DMS79 (cell line): ENCODE measurements at regions not wholly inside any gene's neighbourhood (a gene's known extent, or its start where the extent isn't known, plus 50 kb on each side); places are given as distances from the start of the nearest gene placed in this dataset.

ENCODE experiments used
- DNase-seq: peaks from one replicate; lab custom pipeline; 2025; lab: John Stamatoyannopoulos, UW

DNA sequence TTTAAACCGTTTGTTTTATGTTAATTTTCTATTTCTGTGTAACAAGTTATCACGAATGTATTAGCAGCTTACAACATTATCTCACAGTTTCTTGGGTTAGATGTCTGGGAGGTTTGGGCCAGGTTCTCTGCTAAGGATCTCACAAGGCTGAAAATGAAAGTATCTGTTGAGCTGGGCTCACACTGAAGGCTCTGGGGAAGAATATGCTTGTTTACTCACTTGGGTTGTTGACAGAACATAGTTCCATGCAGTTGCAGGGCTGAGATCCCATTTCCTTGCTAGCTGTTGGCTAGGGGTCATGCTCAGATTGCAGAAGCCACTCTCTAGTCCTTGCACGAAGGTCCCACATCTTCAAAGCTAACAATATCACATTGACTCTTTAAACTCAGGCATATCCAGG, 266.6 kb upstream of the GNAI1 start:
- no peak for DNase-seq

- DNase-seq: no peak
Measured at GRCh38 chr7:79862447-79863210, 272.0 kb upstream of the GNAI1 start.

GRCh38 chr7:79855172-79855571, 279.5 kb upstream of the GNAI1 start:
- no peak for DNase-seq

DNA sequence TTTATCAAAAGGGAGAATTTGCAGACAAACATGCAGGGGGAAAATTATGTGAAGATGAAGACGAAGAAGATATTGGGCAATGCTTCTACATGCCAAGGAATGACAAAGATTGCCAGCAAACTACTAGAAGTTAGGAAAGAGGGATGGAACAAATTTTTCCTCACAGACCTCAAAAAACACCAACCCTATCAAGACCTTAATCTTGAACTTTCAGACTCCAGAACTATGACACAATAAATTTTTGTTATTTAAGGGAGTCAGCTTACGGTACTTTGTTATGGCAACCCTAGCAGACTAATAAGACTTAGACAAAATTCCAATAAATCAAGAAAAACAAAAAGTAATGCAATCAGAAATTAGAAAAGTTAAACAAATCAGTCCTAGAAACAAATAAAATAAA, 280.0 kb upstream of the GNAI1 start:
- no peak for DNase-seq

DNA sequence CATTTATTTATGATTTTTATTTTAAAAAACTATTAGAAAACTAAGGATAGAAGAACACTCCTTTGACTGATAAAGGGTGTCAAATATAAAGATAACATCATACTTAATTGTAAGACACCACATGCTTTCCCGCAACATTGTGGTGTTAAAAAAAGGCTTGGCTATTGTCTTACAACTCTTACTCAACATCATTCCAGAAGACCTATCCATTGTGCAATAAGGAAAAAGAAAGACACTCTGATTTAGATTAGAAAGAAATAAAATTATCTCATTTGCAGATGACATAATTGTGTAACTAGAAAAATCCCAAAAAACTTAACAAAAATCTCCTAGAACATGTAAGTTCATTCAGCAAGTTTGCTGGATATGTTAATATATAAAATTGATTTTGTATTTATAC, 296.7 kb upstream of the GNAI1 start:
- DNase-seq: no peak

GRCh38 chr7:79833616-79834015, 301.0 kb upstream of the GNAI1 start:
- no peak for DNase-seq

GRCh38 chr7:79828866-79829265, 305.8 kb upstream of the GNAI1 start:
- DNase-seq: no peak

DNA sequence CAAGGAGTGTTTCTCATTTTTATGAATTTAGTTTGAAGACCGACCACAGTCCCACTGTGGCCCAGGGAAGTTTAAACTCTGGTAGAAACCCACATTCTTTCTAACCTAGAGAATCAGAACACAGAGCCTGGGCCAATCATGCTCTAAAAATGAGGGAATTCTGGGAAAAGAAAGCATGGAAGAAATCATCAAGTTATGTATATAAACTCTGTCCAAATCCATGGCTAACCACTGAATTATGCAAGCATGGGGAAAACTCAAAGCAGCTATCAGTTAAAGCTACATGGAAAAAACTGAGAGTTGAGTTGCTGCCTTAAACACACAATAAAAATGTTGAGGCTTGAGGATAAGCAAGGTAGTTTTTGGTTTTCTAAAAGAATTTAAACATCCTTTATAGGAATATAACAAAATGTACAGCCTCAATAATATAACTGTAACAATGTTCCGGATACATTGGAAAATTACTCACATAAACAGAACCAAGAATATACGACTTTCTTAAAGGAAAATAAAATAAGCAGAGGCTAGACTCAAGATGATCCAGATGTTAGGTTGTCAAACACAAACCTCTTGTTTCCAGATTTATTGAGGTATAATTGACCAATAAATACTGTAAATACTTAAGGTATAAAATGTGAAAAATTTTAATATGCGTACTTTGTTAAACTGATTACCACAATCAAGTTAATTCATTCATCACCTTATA, 311.2 kb upstream of the GNAI1 start:
- no peak for DNase-seq

- no peak for DNase-seq
Measured at GRCh38 chr7:79822620-79823240, 311.9 kb upstream of the GNAI1 start.

DNA sequence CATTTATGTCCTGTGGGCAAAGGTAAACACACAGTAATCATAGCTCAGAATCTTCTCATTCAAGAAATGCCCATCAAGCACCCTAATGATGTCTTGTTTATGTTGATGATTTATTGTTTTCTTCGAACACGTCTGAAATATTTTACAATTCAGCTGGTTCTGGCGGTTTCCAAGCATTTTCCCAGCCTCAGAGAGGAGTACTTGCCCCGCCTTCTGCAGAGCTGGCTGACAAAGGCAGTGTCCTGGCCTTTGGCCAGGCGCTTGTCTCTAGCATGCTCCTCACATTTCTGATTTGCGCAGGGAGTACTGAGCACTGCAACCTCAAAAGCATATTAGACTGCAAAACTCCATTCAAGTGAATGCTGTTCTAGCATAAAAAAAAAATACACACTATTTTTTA, 314.2 kb upstream of the GNAI1 start:
- DNase-seq: no peak

DNA sequence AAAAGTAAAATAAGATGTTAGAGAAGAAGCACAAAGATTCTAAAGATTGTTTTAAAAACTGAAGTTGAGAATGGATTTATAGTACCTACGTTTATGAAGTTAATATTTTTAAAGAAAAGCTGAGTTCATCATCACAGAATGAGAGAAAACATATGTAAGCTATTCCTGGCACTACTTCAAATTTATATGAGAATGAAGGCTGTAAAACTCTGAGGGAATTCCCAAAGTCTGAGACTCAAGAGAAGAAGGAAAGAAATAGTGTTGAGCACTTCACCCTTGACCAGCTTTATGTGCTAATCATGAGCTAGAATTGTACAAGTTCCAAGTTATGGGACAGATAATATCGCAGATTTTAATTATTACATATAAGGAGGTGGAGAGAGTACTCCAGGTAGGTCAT, 323.7 kb upstream of the GNAI1 start:
- no peak for DNase-seq

DNA sequence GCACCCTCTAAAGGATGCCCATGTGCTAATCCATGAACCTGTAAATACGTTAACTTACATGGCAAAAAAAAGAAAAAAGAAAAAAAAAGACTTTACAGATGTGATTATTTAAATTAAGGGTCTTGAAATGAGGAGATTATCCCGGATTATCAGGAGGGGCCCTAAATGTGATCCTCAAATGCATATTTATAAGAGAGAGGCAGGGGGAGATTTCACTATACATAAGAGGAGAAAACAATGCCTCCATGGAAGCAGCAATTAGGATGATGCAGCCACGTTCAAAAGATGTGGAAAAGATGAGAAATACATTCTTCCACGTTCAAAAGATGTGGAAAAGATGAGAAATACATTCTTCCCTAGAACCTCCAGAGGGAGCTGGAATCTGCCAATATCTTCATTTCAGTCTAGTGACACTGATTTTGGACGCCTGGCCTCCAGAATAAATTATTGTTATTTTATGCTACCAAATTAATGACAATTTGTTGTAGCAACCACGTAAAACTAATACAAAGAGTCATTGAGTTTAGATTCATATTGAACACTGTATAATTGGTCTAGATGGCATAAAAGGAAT, 328.4 kb upstream of the GNAI1 start:
- DNase-seq: no peak

DNA sequence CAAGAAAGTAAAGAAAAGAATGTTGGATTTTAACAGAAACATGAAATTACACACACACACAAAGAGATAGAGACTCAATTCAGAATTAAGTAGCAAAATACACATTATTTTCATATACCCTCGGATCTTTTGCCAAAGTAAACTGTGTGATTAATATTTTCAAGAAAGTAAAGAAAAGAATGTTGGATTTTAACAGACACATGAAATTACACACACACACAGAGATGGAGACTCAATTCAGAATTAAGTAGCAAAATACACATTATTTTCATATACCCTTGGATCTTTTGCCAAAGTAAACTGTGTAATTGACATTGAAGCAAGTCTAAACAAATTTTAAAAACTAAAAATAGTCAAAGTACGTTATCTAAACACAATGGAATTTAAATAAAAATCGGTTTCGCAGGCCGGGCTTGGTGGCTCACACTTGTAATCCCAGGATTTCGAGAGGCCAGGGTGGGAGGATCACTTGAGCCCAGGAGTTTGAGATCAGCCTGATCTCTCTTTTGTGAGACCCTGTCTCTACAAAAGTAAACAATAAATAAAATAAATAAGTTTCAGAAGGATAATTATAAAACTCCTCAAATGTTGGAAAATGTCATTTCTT, 337.3 kb upstream of the MAGI2 start:
- no peak for DNase-seq

DNA sequence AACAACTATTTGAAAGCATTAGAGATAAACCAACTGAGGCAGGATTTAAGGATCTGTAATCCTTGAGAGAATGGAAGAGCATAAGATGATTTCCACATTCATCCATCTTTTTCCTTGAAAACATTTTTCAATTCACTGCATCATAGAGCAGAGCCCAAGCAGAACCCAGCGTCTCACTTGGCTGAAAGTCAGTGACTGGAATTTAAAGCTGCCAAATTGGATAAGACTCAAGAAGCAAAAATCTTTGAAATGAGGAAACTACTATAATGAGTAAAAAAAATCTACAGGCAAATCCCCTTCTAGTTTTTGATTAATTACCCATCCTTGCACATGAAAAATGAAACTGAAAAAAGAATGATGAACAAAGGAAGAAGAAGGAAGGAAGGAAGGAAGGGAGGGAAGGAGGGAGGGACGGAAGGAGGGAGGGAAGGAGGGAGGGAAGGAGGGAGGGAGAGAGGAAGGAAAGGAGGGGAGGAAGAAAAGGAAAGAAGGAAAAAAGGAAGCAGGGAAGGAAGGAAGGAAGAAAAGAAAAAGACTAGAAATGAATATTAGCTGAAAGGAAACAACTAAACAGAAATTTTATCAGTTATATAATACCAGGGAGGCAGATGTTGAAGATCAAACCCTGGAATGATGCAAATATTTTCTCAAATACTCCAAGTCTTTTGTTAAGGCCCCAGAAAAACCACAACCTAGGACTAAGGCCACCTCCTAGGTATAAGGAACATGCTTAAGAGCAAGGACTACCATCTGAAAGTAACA, 336.3 kb upstream of the MAGI2 start:
- DNase-seq: no peak

- no peak for DNase-seq
Measured at GRCh38 chr7:79787623-79788022, 334.2 kb upstream of the MAGI2 start.

- DNase-seq: no peak
Measured at GRCh38 chr7:79787096-79787495, 333.6 kb upstream of the MAGI2 start.

GRCh38 chr7:79786187-79786586, 332.7 kb upstream of the MAGI2 start:
- no peak for DNase-seq

DNA sequence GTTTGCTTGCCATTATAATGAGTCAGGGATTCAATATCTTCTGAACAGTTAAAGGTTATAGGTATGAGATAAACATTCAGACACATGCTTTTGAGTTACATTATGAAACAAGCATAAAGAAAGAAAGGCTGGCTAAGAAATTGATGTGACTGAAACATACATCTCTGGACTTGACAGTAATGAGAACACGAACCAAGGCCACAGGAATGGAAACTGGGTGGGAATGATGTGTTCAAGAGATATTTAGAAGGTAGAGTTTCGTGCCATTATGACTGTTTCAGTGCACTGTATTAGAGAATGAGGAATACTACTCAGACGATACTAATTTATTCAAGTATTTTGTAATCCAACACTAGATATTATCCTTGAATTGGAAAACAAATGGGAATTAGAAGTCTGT, 332.1 kb upstream of the MAGI2 start:
- no peak for DNase-seq

DNA sequence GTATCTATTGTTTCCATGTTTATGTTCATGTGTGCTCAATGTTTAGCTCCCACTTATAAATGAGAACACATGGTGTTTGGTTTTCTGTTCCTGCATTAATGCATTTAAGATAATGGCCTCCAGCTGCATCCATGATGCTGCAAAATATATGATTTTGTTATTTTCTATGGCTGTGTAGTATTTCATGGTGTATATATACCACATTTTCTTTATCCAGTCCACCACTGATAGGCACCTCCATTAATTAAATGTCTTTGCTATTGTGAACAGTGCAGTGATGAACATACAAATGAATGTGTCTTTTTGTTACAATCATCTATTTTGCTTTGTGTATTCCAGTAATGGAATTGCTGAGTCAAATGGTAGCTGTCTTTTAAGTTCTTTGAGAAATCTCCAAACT, 329.4 kb upstream of the MAGI2 start:
- no peak for DNase-seq

GRCh38 chr7:79782256-79782655, 328.8 kb upstream of the MAGI2 start:
- DNase-seq: no peak

DNA sequence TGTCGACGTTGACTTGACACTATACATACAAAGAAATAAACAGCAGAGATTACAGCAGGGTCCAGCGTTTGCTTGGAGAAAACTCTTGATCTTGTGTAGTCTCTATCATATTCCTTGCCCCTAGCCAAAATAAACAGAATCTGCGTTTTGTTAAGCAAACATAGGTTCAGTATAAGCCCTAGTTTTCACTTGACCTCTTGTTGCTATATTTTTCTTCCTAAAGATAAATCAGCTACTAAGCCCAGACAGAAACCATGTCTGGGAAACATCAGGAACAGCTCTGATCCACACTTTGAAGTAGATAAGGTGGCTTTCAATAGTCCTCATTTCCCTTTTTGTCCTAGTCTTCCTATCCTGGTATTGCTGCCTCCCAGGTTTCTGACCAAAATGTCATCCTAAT, 328.2 kb upstream of the MAGI2 start:
- no peak for DNase-seq
